ENCODE measurements at regions not wholly inside any gene's neighbourhood (a gene's known extent, or its start where the extent isn't known, plus 50 kb on each side); places are given as distances from the start of the nearest gene placed in this dataset.
"Not testable (repeated sequence)": the region's sequence is repeated elsewhere in the genome, so short reads cannot be mapped to it uniquely, and the experiment has no call there.

DNA sequence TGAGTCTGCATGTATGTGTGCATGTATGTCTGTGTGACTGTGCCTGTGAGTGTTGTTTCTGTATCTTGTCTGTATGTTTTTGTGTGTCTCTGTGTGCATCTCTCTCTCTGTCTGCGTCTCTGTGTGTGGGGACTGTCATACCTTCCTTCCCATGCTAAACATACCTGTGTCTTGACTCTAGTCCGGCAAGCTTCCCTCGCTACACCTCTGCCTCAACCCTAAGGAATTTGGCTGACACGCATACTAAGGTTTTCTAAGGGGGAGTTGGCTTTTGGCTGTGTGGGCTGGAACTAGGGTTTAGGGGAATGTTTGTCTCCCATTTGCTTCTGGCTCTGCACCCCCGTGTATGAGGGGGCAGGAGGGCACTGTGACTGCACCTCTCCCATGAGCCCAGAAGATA lies 4500.9 kb upstream of the TPTE start:
- not testable (repeated sequence) for TF ChIP-seq CREB5 (CRISPR knock-in tag; IDR thresholded peaks at IDR 0.05; ENCODE audit: low read depth); PATZ1 (CRISPR knock-in tag; IDR thresholded peaks at IDR 0.05; ENCODE audit: borderline replicate concordance); ZC3H10 (CRISPR knock-in tag; IDR thresholded peaks at IDR 0.05); ZNF565 (CRISPR knock-in tag; conservative IDR thresholded peaks at IDR 0.05; ENCODE audit: low read depth)

Data from SK-N-SH treated with all-trans-retinoic acid at 6 μM for 48 hours (cell line).